Stimulated activated CD4-positive, alpha-beta T cell treated with anti-CD3 and anti-CD28 coated beads, TNF-alpha, amount 100 ng/mL, for 24 hours (primary cell): ENCODE measurements at regions not wholly inside any gene's neighbourhood (a gene's known extent, or its start where the extent isn't known, plus 50 kb on each side); places are given as distances from the start of the nearest gene placed in this dataset.
A peak's percentile ranks its signal among the peaks of the same experiment; 100 is the strongest.

ENCODE experiments used
- DNase-seq, 3 experiments: peaks; one replicate each; pipeline ENCODE4 v3.0.0-alpha.2; 2020; ENCODE audit warnings: low read depth in 3 of 3

DNA sequence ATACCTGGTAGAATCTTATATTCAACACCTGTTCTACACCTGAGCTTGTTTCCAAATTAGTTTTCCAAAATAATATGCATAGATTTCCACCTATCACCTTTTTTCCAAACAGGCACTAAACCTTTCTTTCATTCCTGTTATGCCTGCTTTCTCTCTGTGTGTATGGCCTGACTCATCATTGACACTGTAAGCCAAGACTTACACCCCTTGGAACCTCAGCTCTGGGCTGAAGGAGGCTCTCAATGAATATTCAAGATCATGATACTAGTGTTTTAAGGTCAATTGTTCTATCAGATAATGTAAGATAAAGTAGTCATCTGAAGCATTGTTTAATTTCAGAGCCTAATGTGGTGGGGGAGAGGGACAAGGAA is 1193.3 kb downstream of the FLRT2 start:
- no peak for DNase-seq

DNA sequence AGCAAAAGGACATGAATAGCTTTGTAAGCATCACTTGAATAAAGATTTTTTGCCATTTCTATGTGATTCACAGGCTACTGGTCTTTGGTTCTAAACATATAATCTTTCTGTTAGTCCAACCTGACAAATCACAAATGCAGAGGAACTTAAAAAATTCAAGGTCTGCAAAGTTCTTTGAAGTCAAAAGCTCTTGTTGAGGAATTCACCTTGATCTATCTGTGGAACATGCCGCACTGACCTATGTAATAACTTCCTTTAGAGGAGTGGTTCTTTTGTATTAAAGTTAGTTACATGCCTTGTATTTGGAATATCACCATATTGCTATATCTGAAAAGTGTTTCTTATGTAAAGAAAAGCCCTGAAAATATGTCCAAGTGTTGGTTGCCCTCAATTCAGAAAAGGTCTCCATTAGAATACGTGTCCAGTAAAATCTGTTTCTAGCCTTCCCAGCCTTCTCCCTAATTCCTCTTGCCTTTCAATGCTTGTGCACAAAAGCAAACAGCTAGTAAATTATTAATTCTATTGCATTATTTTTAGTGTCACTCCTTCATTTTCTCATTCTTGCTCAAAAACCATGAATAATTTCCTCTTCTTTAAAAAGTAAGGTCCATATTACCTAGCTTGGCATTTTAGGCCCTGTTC is 1192.8 kb downstream of the FLRT2 start:
- DNase-seq: no peak

GRCh38 chr14:86714575-86714974 is 1184.6 kb downstream of the FLRT2 start:
- no peak for DNase-seq

DNA sequence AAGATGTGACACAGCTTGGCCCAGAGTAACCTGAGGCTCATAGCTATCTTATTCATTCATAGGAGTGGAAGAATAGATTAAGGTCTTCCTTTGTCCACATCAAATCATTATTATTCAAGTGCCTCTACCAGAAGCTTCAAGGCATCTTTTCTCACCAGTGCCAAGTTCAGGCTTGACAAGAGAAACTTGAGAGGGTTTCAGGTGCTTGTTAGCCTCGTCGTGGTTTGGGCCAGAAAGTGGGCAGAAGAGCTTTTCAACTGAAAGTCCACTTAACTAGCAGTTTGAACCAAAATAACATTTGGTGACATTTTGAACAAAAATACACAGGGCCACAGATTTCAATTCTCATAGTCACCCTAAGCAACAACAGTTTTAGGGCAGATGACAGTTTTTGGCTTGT is 1184.2 kb downstream of the FLRT2 start:
- DNase-seq: no peak

DNA sequence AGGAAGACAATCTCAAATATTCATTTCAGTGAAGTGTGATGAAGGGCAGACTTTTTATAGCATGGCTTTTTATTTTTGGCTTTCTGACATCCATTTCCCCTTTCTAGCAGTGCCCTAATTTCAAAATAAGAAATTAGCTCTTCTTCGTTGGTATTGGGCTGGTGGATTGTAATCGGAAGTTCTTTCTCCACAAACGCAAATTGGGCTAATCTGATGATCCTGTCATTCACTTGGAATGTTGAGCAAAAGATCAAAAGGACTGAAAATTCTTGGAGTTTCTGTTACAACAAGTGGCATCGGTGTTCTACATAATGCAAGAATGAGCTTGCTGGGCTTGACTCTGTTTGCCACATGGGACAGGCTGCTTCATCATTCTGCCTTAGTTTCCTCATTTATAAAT is 1182.8 kb downstream of the FLRT2 start:
- no peak for DNase-seq

- DNase-seq: no peak
Observed at GRCh38 chr14:86712176-86712575, 1182.2 kb downstream of the FLRT2 start.

DNA sequence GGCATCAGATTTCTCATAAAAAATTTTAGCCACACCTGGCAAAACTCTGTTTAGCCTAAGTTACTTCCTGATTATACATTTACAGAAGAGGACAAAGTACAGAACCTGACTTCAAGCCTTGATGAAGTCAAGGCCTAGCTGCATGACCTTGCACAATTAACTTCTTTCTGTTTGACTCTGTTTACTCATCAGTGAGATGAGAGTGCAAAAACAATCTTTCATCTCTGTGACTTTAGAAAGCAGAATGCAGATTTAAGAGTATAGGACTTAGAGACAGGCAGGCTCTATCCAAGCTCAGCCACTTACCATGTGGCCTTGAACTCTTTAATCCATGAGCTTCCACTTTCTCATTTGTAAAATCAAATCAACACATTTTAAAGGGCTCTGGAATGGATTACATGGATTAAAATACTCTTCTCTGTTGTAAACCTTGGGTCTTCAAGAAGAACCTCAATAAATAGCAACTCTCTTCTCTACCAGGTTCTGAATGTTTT is 1178.9 kb downstream of the FLRT2 start:
- DNase-seq: no peak

DNA sequence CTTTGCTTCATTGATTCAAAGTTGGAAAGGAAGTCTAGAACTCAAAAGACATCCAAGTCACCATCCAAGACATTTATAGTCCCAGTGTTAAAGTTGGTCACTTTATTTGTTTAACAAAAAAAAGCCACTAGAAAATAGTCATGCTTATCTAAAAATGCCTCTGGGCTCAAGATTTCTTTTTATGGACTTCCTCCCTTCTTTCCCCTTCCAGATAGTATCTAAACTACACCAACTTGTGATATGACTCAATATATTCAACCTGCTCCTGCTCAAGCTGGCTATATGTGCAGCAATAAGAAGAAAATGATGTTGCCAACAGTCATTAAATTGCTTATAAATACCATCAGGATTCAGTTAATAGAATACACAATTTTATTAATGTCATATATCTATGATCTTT is 1177.1 kb downstream of the FLRT2 start:
- no peak for DNase-seq

DNA sequence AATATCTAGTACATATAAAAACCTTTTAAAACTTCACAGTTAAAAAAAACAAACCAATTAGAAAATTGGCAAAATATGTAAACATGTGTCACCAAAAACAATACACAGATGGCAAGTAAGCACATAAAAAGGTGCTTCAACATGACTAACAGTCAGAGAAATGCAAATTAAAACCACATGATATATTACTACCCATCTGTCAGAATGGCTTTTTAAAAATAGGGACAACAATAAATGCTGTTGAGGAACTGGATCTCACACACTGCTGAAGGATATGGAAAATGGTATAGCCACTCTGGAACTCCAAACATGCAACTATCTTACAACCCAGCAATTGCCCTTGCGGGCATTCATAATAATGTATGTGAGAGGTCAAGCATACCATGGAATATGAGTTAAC is 1153.6 kb downstream of the FLRT2 start:
- no peak for DNase-seq

DNA sequence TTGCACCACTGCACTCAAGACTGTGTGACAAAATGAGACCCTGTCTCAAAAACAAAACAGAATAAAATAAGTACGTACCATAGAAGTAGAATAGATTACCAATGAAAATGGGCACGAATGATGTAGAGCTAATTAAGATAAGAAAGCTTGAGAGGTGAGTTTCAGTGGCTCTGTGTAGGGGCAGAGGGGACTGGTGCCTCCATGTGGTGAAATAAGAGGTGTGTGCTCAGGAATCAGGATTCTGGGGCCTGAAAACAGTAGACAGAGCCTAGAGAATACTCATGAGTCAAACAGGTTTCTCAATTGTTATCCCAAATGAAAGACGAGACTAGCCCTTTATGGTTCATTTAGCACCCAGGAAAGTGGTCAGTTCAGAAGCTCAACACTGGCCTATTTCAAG is 1145.1 kb downstream of the FLRT2 start:
- DNase-seq: no peak

GRCh38 chr14:86673523-86673969 is 1143.6 kb downstream of the FLRT2 start:
- DNase-seq: no peak

GRCh38 chr14:86672080-86672479 is 1142.1 kb downstream of the FLRT2 start:
- DNase-seq: no peak

DNA sequence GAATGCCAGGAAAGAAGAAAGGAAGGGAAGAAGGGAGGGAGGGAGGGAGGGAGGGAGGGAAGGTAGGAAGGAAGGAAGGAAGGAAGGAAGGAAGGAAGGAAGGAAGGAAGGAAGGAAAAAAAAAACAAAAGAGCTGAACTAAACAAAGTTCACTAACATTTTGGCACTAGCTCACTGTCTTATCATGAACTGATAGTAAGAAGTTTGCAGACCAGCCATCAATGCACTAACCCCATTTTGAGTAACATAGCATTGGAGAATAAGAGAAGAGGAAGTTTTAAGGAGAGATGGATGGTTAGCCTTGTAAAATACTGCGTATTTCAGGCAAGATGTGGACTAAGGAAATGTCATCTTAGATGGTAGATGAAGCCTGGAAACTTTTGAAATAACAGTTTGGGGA is 1136.0 kb downstream of the FLRT2 start:
- no peak for DNase-seq

DNA sequence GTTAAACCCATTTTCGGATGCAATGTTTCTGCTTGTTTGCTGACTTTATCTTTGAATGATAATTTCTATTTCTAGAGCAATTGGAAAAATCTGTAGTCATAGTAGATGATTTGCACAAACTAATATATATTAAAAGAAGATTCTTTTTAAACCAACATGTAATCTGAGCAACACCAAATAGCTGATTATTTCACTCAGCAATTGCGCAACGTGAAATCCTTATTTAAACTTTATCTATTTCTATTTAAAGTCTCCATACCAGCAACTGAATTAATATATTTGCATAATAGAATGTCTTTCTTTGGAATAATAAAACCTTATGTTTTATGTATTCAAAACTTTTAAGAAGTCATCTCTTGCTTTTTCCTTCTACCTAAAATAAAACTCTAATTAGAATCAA is 1132.4 kb downstream of the FLRT2 start:
- DNase-seq: no peak

DNA sequence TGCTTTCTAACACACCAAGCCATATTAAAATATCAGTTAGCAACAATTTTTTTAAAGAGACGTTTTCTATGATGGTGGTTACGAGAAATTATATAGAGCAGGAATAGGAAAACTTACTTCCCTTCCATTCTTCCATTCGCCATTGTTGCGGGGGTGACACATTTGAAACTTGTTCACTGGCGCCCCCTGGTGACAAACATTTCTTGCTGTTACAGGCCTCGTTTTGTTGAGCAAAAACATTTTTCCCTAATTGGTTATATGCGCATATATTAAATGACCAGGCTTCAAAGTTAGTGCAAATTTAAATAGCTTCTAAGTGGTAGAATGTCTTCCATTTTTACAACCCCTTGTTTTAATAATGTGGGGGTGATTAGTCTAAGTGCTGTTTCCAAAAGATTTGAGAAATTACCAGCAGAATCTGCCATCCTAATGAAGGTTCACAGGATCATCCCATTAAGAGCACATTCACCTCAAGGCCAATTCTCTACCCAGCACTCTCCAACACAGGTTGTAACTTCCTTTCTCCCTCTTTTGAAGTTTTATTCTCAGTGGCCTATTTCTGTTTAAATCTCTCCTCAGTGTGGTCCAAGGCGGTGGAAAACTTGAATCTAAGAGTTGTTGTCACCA is 1124.7 kb downstream of the FLRT2 start:
- DNase-seq: peak in 2 of 3 experiments; percentile 2 to 22

DNA sequence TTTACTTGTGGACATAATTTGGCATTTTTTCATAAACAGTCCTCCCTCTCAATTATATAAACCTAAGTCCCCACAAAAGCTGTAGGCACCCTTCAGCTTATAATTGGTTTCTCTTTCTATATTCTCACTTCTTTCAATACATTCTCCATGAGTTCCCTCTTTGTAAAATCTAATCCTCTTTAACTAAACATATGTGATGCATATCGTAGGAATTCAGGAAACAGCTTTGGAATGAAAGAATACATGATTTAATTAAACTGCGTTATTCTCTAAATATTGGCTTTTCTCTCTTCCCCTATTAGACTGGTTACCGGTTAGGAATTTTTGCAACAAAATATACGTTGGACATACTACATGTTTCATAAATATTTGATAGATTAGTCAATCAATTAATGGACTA is 1122.6 kb downstream of the FLRT2 start:
- DNase-seq: no peak

GRCh38 chr14:86646696-86647690 is 1117.0 kb downstream of the FLRT2 start:
- DNase-seq: no peak

DNA sequence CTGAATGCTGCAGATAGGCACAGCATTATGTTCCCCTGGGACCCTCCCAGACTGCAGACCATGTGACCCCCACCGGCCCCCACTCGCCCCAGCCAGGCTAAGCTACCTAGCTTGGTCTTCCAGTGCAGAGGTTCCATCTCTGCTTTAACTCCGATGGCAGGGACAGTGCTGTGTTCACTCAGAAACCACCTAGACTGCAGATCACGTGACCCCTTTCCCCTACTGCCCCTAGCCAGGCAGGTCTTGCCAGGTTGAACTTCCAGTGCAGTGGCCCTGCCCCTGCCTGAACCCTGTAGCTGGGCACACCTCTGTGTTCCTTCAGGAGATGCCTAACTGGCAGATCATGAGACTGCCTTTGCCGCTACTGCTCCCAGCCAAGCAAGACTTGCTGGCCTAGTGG is 1116.2 kb downstream of the FLRT2 start:
- no peak for DNase-seq

DNA sequence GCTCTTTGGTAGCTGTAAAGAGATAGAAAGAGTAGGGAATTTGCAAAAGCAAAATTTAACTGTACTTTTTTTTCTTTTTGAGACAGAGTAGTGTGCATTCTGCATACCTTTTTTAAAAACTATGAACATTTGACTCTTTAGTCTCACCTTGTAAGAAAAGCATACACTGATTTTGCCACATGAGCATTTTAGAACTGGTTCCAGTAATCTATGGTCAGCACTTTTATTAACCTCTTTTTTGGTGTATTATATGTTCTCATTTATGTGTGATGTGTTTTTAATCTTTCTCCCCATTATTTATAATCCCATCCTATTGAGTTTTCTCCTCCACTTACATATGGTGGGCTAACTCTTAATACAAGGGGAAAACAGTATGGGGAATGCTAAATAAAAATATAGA is 1111.4 kb downstream of the FLRT2 start:
- no peak for DNase-seq

DNA sequence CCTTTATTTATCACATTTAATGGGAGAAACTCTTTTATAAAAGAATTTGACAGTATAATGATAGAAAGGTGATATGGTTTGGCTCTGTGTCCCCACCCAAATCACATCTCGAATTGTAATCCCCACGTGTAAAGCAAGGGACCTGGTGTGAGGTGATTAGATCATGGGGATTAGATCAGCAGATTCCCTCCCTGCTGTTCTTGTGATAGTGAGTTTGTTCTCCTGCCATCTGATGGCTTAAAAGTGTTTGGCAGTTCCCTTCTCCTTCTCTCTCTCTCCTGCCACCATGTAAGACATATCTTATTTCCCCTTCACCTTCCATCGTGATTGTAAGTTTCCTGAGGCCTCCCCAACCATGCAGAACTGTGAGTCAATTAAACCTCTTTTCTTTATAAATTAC is 1110.3 kb downstream of the FLRT2 start:
- no peak for DNase-seq

DNA sequence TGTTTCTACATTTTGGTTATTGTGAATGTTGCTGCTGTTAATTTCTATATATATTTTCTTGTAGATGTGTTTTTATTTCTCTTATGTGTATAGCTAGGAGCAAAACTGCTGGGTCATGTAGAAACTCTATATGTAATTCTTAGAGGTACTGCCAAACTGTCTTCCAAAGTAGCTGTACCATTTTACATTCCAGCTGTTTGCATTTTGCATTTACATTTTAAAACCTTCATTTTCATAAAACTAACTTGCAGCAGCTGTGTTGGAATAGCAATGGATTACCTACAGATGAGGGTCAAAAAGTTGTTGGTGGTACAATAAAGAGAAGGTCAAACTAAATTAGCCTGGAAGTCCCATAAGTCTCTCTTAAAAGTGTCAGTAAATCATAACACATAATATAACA is 1109.7 kb downstream of the FLRT2 start:
- DNase-seq: no peak

DNA sequence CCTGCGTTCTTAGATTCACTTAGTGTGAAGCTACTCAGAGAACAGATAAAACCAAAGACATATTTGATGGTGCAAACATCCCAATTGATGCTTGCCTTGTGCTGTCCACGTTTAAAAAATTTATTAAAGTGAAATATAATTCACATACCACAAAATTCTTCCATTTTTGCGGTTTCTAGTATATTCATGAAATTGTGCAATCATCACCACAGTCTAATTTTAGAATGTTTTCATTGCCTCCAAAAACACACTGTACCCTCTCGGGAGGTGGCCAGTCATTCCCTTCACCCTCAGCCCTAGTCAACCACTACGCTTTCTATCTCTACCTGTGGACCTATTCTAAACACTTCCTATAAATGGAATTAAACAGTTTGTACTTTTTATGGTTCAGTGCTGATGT is 1109.2 kb downstream of the FLRT2 start:
- no peak for DNase-seq

GRCh38 chr14:86627080-86627479 is 1097.1 kb downstream of the FLRT2 start:
- DNase-seq: no peak
